Vagina (tissue), 2 donors: ENCODE measurements at regions not wholly inside any gene's neighbourhood (a gene's known extent, or its start where the extent isn't known, plus 50 kb on each side); places are given as distances from the start of the nearest gene placed in this dataset.

Source experiments
- CTCF ChIP-seq, 3 experiments: fragments of 450-650 bp in 2 of 3; fragments of 200-600 bp in 1 of 3; sonication (generic) in 1 of 3; IDR thresholded peaks; one replicate each; pipeline ENCODE4 v1.5.1; 2017 to 2019; ENCODE audit warnings: antibody characterized with exemption in 3 of 3, mild to moderate bottlenecking in 2 of 3, moderate library complexity in 2 of 3
- POLR2A ChIP-seq, 2 donors: fragments of 450-650 bp; IDR thresholded peaks; one replicate each; pipeline ENCODE4 v1.6.1; 2017; ENCODE audit warnings: antibody characterized with exemption in 2 of 2, mild to moderate bottlenecking in 2 of 2, moderate library complexity in 2 of 2

- TF ChIP-seq CTCF (IDR thresholded peaks at IDR 0.05) (no peak), POLR2A (IDR thresholded peaks at IDR 0.05) (no peak)
Observed at GRCh38 chr5:160938532-160938931, 86.5 kb upstream of the ATP10B start.
